Panc1 (cell line): ENCODE measurements at regions not wholly inside any gene's neighbourhood (a gene's known extent, or its start where the extent isn't known, plus 50 kb on each side); places are given as distances from the start of the nearest gene placed in this dataset.

Experiments used
- CTCF ChIP-seq: fragments of 450-650 bp; IDR thresholded peaks from 2 replicates; pipeline ENCODE4 v1.5.1; 2017; ENCODE audit warnings: mild to moderate bottlenecking
- POLR2AphosphoS5 ChIP-seq: IDR thresholded peaks from 2 replicates; pipeline ENCODE4 v1.6.1; 2012; ENCODE audit warnings: mild to moderate bottlenecking, low read depth, low read length, moderate library complexity
- SIN3A ChIP-seq: IDR thresholded peaks from 2 replicates; pipeline ENCODE4 v1.6.1; 2012; ENCODE audit warnings: low read depth, mild to moderate bottlenecking, low read length, moderate library complexity, borderline replicate concordance; ENCODE audit not compliant: insufficient read depth

GRCh38 chr4:138892483-138893407 is 122.8 kb upstream of the NOCT start:
- no peak for TF ChIP-seq CTCF
- TF ChIP-seq POLR2AphosphoS5 = no peak
- no peak for TF ChIP-seq SIN3A
